CD4-positive, alpha-beta T cell treated with Interleukin-17A for 4 hours (primary cell): ENCODE measurements at regions not wholly inside any gene's neighbourhood (a gene's known extent, or its start where the extent isn't known, plus 50 kb on each side); places are given as distances from the start of the nearest gene placed in this dataset.

ENCODE experiments used
- DNase-seq: peaks from one replicate; pipeline ENCODE4 v3.0.0-alpha.2; 2020; ENCODE audit warnings: mixed read lengths

DNA sequence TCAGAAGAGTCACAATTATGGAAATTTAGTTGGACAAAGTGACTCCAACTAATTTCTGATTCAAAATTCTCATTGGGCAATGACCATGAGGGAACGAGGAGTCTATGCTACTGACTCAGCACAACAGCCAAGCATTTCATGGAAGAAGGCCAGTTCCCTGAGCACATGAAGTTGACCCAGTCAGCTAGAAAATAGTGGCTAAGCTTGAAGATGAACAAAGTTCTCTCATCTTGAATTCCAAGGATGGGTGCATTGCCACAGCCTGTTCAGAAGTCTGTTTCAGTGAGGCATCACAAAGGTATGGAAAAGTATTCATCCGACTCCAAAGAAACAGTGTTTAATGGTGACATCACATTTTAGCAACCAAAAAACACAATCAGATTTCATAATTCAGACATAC lies 676.9 kb downstream of the HACE1 start:
- DNase-seq = no peak

- DNase-seq = no peak
These were observed 686.1 kb downstream of the HACE1 start for GRCh38 chr6:104173668-104174067.

DNA sequence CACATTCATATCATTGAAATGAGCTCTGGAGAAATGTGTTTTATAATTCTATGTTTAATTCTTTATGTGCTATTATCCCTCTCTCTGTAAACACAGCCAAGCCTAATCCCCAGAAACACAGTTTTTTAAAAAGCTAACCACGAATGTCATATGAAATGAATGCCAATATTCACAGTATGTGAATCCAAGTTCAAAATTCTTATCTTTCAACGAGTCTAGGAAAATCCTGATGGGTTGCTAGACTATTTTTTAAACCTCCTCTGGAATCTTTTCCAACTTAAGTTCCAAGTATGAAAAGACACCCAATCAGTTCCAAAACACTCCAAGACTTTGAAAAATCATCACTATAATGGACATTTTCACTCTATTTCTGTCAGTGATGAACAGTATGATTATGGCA lies 689.3 kb downstream of the HACE1 start:
- DNase-seq = no peak

GRCh38 chr6:104166055-104166668 lies 693.6 kb downstream of the HACE1 start:
- DNase-seq = no peak

DNA sequence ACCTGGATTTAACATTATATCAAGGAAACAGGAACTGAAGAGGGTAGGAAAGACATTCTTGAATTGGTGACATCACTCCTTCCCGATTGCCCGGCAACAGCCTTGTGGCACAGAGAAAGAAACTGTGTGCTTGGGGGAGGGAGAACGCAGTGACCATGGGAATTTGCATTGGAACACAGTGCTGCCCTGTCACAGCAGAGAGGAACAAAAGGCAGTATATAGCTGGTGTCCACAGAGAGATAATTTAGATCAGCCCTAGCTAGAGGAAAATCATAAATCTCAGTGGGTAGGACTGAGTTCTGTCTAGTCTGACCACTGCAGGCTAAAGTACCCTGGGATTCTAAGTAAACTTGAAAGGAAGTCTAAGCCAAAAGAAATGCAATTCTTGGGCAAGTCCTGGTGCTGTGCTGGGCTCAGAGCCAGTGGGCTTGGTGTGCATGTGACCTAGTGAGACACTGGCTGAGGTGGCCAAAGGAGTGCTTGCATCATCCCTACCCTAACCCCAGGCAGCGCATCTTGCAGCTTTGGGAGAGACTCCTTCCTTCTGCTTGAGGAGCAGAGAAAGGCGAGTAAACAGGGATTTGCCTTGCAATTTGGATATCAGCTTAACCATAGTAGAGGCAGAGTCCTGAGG lies 697.6 kb downstream of the HACE1 start:
- no peak for DNase-seq

DNA sequence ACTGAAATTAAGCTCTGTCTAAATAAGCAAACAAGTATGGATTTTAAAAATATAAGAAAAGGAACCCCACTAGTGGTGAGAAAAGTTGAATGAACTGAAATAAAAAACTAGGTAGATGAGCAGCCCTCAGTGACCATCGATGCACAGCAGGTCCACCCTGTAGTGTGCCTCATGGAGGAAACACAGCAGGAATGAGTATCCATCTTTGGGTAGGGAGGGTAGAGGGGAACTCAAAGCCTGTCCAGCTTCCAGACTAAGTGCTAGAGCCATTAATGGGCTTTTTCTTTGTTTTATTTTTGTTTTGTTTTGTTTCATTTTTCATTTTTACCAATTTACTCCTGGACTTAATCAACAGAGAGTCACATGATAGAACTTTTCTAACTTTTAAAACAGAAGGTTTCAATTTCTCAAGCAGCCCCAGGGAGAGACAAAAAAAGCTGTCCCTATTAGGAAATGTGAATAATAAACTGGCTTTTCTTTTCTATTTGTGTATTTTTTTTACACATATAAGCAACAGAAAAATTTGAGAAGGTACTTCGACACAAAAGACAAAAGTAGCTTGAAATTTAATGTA lies 700.6 kb downstream of the HACE1 start:
- no peak for DNase-seq

DNA sequence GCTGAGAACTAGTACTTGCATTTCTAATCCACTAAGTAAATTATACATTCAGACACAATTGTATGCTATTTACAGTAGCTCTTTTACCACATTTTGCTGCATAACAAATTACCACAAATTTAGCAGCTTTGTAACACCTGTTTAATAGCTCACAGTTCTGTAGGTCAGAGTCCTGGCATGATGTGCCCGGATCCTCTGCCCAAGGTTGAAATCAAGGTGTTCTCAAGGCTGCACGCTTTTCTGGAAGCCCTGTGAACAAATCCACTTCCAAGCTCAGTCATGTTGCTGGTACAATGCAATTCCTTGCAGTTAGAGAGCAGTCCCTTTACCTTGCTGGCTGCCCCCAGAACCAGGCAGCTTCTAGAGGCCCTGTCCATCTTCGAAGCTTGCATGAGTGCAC lies 716.0 kb downstream of the HACE1 start:
- DNase-seq = no peak

DNA sequence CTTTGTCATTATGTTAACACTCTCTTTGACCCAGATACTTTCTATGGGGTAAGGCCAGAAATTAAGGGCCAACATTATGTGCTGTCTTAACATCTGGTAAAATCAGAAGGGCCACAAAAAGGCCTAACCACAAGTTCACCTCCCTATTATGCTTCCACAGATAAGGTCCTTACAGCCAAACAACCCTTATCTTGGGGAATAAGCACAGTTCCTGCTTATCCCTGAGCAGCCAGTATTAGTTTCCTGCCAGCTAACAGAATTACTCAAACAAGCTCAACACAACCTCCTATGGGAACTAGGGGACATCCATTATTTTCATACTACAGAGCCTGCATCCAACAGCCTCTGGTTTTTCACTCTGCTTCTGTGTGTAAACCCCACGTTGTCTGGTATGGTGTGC lies 724.8 kb downstream of the HACE1 start:
- no peak for DNase-seq

- no peak for DNase-seq
These were observed 729.4 kb downstream of the HACE1 start for GRCh38 chr6:104130343-104130742.

DNA sequence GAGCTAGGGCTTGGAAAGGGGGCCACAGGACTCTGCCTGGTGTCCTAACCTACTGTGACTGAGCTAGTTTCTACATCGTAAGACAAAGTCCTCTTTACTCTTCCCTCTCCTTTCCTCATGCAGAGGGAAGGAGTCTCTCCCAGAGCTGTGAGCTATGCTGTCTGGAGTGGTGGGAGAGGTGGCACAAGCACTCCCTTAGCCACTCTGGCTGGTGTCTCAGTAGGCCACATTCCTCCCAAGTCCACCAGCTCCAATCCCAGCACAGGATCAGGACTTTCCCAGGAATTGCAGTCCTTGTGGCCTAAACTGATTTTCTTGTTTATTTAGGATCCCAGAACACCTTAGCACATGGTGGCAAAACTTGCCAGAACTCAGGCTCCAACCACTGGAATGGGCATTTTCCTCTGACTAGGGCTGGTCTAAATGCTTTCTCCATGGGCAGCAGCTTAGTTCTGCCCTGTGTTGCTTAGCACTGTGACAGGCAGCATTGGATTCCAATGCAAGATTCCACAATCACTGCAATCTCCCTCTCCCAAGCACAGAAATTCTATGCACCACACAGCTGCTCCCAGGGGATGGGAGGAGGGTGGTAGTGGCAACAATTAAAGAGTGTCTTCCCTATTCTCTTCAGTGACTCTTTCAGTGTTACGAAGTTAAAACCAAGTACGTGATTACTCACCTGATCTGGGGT lies 733.3 kb downstream of the HACE1 start:
- no peak for DNase-seq

DNA sequence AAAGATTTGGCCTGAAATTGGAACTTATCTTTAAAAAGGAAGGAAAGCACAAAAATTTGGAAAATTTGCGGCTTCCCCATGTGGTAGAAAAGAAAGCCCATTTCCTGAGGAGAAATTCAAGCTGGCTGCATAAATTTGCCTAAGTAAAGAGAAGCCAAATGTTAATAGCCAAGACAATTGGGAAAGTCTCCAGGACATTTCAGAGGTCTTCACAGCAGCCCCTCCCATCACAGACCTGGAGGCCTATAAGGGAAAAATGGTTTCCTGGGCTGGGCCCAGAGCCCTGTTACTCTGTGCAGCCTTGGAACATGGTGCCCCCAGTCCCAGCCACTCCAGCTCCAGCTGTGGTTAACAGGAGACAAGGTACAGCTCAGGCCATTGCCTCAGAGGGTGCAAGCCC lies 736.5 kb downstream of the HACE1 start:
- no peak for DNase-seq

- DNase-seq = no peak
These were observed 741.4 kb downstream of the HACE1 start for GRCh38 chr6:104118274-104118673.

GRCh38 chr6:104109806-104110205 lies 749.9 kb downstream of the HACE1 start:
- no peak for DNase-seq

DNA sequence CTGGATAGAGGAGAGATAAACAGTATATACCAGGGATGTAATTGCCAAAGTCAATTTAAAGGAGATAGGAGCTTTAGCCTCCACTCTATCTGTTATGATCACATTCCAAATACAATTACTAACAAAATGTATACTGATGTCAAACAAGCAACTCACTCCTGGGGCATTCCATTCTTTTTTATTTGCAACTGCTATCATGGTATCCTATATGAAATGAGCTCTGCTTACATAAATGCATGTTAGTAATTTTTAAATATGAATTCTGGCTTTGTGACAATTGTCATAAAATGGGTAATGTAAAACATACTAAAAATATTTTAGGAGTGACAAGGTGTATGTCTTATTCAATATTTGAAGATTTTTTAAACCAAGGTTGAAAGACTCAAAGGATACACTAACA lies 751.1 kb downstream of the HACE1 start:
- DNase-seq = no peak

DNA sequence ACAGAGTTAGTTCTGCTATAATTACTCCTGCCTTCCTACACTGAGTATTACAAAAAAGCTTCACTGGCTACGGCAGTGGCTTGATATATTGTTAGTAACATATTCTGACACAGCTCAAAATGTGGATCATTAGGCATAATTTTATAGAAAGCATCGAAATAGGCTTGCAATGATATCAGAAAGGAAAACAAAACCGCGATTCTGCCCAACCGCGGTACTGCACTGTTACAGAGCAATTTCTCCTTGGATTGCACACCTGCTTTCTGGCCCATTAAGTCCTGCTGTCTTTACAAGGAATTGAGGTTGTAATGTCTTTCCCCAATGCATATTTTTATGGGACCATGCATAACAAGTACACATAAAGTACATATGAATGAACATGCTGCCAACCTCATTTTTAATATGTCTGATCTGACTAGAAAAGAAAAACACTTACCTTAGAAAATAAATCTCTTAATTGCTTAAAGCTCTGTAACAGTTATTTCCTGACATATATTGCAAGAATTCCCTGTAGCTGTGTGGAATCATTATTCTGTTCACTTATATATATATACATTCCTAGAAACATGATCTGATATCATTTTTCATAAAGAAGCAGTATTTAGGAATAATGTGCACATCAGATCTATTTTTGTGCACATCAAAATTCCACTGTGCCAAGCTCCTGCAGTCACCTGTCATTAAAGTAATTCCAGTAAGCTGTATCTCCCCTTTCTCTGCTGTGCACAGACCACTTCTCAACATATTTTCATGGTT lies 763.9 kb downstream of the HACE1 start:
- no peak for DNase-seq

DNA sequence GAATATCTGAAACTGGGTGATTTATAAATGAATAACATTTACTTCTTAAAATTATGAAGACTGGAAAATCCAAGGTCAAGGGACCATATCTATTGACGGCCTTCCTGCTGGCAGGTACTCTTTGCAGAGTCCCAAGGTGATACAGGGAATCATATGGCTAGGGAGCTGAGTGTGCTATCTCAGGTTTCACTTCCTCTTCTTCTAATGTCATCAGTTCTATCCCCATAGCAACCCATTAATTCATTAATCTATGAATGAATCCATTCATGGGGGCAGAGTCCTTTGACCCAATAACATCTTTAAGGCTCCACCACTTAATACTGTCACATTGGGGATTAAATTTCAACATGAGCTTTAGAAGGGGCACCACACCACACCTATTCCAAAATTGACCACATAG lies 772.0 kb downstream of the HACE1 start:
- DNase-seq = no peak

GRCh38 chr6:104068281-104068680 lies 791.4 kb downstream of the HACE1 start:
- no peak for DNase-seq

- no peak for DNase-seq
These were observed 794.8 kb downstream of the HACE1 start for GRCh38 chr6:104064876-104065275.

GRCh38 chr6:104050455-104050854 lies 809.3 kb downstream of the HACE1 start:
- DNase-seq = no peak

DNA sequence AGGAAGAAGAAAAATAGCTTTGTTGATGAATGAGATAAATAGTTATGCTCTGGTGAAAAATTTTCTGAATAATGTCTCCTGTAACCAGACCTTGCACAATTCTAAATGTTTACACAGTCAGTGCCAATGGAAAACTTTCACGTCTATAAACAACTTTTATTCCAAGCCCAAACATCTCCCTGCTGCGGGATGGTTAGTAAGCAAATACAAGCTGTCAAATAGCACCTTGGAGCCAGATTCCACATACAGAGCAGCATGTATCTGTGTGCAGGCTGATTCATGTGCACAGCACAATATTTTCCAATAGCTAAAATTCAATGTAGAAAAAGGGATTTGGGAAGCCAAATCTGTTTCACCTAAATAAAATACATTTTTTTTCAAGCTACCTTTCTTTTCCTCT lies 813.3 kb downstream of the HACE1 start:
- DNase-seq = no peak

DNA sequence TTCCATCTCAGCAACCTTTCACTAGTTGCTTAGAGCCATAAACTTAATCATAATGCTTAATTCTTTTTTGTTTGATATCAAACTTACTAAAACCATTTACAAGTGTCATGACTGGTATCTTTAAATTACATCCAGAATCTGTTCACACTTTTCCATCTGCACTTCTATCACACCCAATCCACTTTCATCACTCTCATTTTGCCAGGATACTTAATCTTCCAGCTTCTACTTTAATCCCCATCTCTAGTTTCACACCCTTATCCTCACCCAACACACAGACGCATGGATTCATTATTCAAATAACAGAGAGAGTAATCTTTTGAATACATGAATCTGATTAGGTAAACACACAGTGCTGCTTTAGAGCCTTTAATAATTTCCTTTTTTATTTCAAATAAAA lies 828.4 kb downstream of the HACE1 start:
- no peak for DNase-seq

DNA sequence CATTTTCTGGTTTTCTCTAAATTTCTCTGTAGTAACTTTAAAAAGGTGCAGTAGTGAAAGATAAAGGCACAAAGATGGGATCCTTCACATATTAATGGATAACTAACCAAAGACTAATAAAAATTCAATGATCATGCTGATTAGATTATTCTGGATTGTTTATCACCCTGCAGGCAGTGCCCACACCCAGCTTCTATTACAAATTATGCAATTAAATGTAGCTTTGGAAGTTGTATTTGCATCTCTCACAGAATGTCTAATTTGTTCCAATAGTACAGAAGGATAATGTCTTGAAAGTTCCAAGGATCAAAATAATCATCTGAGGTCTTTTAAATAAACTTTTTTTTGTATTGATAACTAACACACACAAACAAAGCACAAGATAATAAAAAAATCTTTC lies 837.6 kb downstream of the HACE1 start:
- DNase-seq = no peak

GRCh38 chr6:104019075-104019753 lies 840.5 kb downstream of the HACE1 start:
- DNase-seq = no peak
